ENCODE measurements at regions not wholly inside any gene's neighbourhood (a gene's known extent, or its start where the extent isn't known, plus 50 kb on each side); places are given as distances from the start of the nearest gene placed in this dataset.

DNA sequence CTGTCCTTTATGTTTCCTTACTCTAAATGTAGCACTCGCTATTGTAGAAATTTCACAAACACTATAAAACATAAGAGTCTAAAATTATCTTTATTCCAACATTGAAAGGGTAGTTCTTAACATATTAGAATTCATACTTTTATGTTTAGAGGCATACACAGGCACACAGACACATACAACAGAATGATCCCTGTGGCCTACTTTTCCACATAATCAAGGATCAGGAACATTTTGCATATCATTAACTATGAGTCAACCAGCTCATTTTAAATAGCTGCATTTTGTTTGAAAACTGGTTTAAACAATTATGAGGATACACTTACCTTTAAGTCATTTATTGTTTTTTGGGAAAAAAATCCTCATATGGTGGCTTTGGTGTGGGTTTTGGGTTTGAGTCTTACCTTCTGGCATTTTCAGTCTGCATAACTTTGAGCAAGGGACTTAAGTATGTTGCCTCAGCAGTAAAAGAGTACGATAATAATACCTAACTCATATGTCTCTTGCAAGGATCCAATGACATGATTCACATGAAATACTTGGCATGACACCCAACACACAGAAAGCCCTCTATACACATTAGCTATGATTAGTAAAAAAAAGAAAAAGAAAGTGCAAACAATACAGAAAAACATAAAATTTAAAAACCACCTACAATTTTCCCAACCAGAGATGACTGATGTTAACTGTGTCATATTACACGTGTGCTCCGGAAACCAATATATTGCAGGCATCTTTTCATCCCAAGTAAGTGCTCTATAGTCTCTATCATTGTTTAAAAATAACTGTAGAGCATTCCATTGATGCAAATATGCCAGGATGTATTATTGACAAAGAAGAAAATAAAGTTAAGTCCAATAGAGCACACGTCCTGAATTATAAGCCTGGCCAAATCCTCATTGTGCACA, 213.1 kb upstream of the ADAMTS9 start:
- H3K36me3 ChIP-seq (replicated peaks; ENCODE audit: control insufficient read depth, insufficient read depth, low read length): no peaks in the 10 kb centered on the region
- no peaks in the 10 kb centered on the region for H3K27me3 ChIP-seq (ENCODE audit: control insufficient read depth, insufficient read depth, low read length)
- no peak overlapping the region for H3K4me3 ChIP-seq (ENCODE audit: insufficient read depth, low read depth, low read length)
- no peak for DNase-seq

DNA sequence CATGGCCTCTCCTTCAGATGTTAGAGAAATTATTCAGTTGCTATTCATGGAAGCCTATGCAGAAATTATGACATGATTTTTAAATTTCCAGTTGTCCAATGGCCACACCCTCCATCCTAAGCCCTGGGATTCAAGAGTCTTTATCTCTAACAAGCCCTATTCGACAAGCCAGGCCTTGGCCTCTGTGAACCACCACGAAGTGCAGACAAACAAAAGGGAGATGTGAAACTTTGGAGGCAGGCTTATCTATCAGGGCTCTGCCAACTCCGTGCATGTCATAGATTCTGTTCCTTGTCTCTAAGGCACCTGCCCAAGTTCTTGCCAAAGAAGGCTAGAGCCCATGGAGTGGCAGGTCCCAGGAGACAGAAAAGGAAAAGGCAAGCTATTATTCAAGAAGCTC, 212.4 kb upstream of the ADAMTS9 start:
- Histone ChIP-seq H3K4me3 (ENCODE audit: insufficient read depth, low read depth, low read length) (no peak overlapping the region), H3K36me3 (replicated peaks; ENCODE audit: control insufficient read depth, insufficient read depth, low read length) (no peaks in the 10 kb centered on the region), H3K27me3 (ENCODE audit: control insufficient read depth, insufficient read depth, low read length) (no peaks in the 10 kb centered on the region)
- no peak for DNase-seq

DNA sequence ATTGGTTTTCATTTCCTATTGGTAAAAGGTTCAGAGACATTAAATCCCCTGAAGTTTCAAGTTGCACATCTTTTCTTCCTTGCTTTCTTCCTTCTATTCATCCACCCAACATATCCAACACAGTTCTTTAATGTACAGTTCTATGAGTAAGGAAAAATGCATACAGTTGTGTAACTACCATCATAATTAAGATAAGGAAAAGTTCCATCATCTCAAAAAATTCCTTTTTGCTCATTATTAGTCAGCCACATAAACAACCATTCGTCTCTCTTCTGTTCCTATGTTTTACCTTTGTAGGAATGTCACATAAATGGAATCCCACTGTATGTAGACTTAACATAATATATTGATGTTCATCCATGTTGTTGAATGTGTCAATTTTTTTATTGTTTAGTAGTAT, 211.1 kb upstream of the ADAMTS9 start:
- no peak for DNase-seq
- H3K27me3 ChIP-seq (ENCODE audit: control insufficient read depth, insufficient read depth, low read length): no peaks in the 10 kb centered on the region
- no peak overlapping the region for H3K4me3 ChIP-seq (ENCODE audit: insufficient read depth, low read depth, low read length)
- no peaks in the 10 kb centered on the region for H3K36me3 ChIP-seq (replicated peaks; ENCODE audit: control insufficient read depth, insufficient read depth, low read length)

GRCh38 chr3:64895991-64896895, 208.4 kb upstream of the ADAMTS9 start:
- no peaks in the 10 kb centered on the region for H3K27me3 ChIP-seq (ENCODE audit: control insufficient read depth, insufficient read depth, low read length)
- no peak for DNase-seq
- no peak overlapping the region for H3K4me3 ChIP-seq (ENCODE audit: insufficient read depth, low read depth, low read length)
- no peaks in the 10 kb centered on the region for H3K36me3 ChIP-seq (replicated peaks; ENCODE audit: control insufficient read depth, insufficient read depth, low read length)

GRCh38 chr3:64895106-64895990, 207.5 kb upstream of the ADAMTS9 start:
- DNase-seq: no peak
- Histone ChIP-seq H3K4me3 (ENCODE audit: insufficient read depth, low read depth, low read length) (no peak overlapping the region), H3K36me3 (replicated peaks; ENCODE audit: control insufficient read depth, insufficient read depth, low read length) (no peaks in the 10 kb centered on the region)

DNA sequence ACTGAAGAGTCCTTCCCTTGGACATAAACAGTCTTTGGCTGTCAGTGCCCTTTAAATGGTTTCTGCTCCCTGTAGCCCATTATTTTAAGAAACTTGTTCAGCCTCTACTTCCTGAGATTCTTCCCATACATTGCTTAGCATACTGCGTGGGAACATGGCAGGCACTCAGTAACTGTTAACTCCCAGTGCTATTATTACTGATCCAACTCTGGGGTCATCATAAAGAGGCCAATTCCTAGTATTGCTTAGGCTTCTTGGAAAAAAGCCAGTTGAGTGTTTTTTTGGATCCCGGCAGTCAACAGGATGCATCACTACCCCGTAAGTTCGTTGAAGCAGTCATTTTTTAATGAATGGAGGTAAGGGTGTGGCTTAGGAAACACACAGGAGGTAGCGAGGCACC, 206.2 kb upstream of the ADAMTS9 start:
- Histone ChIP-seq H3K27me3 (ENCODE audit: control insufficient read depth, insufficient read depth, low read length) (no peaks in the 10 kb centered on the region), H3K4me3 (ENCODE audit: insufficient read depth, low read depth, low read length) (no peak overlapping the region), H3K36me3 (replicated peaks; ENCODE audit: control insufficient read depth, insufficient read depth, low read length) (no peaks in the 10 kb centered on the region)
- DNase-seq: no peak

More at GRCh38 chr3:64895106-64895990, 207.5 kb upstream of the ADAMTS9 start:
- no peaks in the 10 kb centered on the region for H3K27me3 ChIP-seq (ENCODE audit: control insufficient read depth, insufficient read depth, low read length)

DNA sequence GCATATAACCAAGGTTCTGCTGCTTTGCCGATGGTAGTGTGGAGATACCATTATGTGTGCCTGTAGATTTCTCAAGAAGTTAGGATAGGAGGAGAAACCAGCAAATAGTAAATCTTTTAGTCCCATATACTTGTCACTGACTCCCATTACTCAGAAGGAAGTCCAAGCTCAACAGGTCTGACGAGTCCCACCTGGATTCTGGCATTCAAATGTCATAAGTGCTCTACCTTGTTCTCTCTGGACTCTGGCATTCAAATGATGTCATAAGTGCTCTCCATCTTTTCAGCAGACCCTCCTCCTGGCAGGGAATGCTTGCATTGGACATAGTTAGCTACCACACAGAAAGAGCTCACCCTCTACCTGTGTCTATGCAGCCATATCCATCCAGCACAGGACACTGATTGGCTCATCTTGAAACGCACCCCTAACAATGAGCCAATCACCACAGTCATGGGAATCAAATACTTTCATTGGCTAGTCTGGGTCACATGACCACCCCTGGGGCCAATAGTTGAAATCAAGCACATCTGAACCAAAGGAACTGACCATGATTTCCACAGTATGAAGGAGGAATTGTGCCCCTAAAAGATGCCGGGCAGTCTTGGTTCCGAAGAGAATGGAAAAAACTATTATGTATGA, 205.0 kb upstream of the ADAMTS9 start:
- Histone ChIP-seq H3K36me3 (replicated peaks; ENCODE audit: control insufficient read depth, insufficient read depth, low read length) (no peaks in the 10 kb centered on the region), H3K4me3 (ENCODE audit: insufficient read depth, low read depth, low read length) (no peak overlapping the region), H3K27me3 (ENCODE audit: control insufficient read depth, insufficient read depth, low read length) (no peaks in the 10 kb centered on the region)
- no peak for DNase-seq

DNA sequence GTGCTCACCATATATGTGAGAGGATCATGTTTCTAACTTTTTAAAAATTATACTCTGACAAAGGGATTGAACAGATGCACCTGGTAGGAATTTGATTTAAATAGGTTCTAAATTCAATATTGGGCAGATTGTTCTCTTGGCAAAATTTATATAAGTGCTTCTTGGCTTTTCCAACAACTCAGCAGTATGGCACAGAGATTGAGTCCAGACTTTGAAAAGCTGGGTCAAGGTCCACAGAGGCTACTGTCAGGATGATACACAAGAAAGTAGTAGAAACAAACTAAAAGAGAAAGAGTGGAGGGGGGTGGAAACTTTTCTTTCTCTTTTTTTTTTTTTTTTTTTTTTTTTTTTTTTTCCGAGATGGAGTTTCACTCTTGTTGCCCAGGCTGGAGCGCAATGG, 203.2 kb upstream of the ADAMTS9 start:
- DNase-seq: no peak
- Histone ChIP-seq H3K27me3 (ENCODE audit: control insufficient read depth, insufficient read depth, low read length) (no peaks in the 10 kb centered on the region), H3K36me3 (replicated peaks; ENCODE audit: control insufficient read depth, insufficient read depth, low read length) (no peaks in the 10 kb centered on the region), H3K4me3 (ENCODE audit: insufficient read depth, low read depth, low read length) (no peak overlapping the region)

DNA sequence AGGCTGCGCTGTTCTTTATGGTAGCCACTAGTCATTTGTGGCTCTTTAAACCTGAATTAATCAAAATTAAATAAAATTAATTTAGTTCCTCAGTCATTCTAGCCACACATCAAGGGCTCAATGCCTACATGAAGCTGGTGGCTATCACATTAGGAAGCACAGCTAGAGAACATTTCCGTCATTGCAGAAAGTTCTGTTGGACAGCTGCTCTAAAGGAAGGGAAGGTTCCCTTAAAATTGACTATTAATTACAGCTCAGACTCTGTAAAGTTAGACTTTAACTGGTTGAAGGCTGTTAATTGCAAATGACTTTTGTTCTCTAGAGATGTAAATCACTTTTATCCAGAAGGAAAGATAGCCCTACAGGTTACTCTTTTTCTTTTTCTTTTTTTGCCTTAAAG, 202.7 kb upstream of the ADAMTS9 start:
- no peaks in the 10 kb centered on the region for H3K27me3 ChIP-seq (ENCODE audit: control insufficient read depth, insufficient read depth, low read length)
- no peaks in the 10 kb centered on the region for H3K36me3 ChIP-seq (replicated peaks; ENCODE audit: control insufficient read depth, insufficient read depth, low read length)
- H3K4me3 ChIP-seq (ENCODE audit: insufficient read depth, low read depth, low read length): no peak overlapping the region
- no peak for DNase-seq

- H3K4me3 ChIP-seq (ENCODE audit: insufficient read depth, low read depth, low read length): no peak overlapping the region
- no peak for DNase-seq
- H3K27me3 ChIP-seq (ENCODE audit: control insufficient read depth, insufficient read depth, low read length): no peaks in the 10 kb centered on the region
- no peaks in the 10 kb centered on the region for H3K36me3 ChIP-seq (replicated peaks; ENCODE audit: control insufficient read depth, insufficient read depth, low read length)
Observed at GRCh38 chr3:64890006-64890405, 202.2 kb upstream of the ADAMTS9 start.

GRCh38 chr3:64888840-64889392, 201.1 kb upstream of the ADAMTS9 start:
- Histone ChIP-seq H3K36me3 (replicated peaks; ENCODE audit: control insufficient read depth, insufficient read depth, low read length) (no peaks in the 10 kb centered on the region), H3K4me3 (ENCODE audit: insufficient read depth, low read depth, low read length) (no peak overlapping the region), H3K27me3 (ENCODE audit: control insufficient read depth, insufficient read depth, low read length) (no peaks in the 10 kb centered on the region)
- DNase-seq: no peak

GRCh38 chr3:64888165-64888564, 200.4 kb upstream of the ADAMTS9 start:
- Histone ChIP-seq H3K36me3 (replicated peaks; ENCODE audit: control insufficient read depth, insufficient read depth, low read length) (no peaks in the 10 kb centered on the region), H3K27me3 (ENCODE audit: control insufficient read depth, insufficient read depth, low read length) (no peaks in the 10 kb centered on the region), H3K4me3 (ENCODE audit: insufficient read depth, low read depth, low read length) (no peak overlapping the region)
- no peak for DNase-seq

DNA sequence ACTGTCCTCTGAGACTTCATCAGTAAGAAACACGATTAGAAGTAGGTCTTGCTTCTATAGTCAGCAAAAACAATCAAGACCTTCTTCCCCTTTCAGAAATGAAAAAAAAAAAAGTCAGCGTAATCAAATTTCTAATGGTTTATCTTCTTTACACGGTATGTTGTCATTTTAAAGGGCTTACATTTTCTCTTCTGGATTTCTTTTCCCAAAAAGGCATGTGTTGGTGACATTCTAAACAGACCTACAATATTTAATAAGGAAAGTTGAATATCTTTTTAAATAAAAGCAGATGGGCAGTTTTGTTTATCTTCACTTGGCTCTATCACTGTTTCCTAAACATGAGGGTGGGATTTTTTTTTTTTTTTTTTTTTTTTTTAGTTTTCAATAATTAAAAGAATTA, 197.3 kb upstream of the ADAMTS9 start:
- Histone ChIP-seq H3K4me3 (ENCODE audit: insufficient read depth, low read depth, low read length) (no peak overlapping the region), H3K27me3 (ENCODE audit: control insufficient read depth, insufficient read depth, low read length) (no peaks in the 10 kb centered on the region), H3K36me3 (replicated peaks; ENCODE audit: control insufficient read depth, insufficient read depth, low read length) (no peaks in the 10 kb centered on the region)
- DNase-seq: no peak

DNA sequence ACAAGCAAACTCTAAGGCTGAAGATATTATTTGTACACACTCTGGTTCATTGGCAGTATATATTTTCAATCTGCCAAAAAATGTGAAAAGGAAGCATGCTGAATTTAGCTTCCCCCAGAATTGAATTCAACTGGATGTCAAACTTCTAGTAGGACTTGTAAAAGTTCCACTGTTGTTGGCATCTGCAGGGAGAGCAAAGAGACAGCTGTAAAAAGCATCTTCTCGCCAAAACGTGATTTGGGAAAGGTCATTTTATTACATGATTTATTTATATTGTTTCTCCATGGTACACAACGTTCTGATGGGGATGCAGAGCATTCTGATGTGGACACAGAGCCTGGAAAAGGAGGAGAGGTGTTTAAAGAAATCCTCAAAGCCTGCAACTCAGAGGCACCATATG, 196.7 kb upstream of the ADAMTS9 start:
- Histone ChIP-seq H3K36me3 (replicated peaks; ENCODE audit: control insufficient read depth, insufficient read depth, low read length) (no peaks in the 10 kb centered on the region), H3K4me3 (ENCODE audit: insufficient read depth, low read depth, low read length) (no peak overlapping the region), H3K27me3 (ENCODE audit: control insufficient read depth, insufficient read depth, low read length) (no peaks in the 10 kb centered on the region)
- no peak for DNase-seq
